T-helper 17 cell (primary cell): ENCODE measurements at regions not wholly inside any gene's neighbourhood (a gene's known extent, or its start where the extent isn't known, plus 50 kb on each side); places are given as distances from the start of the nearest gene placed in this dataset.
"Not testable (repeated sequence)": the region's sequence is repeated elsewhere in the genome, so short reads cannot be mapped to it uniquely, and the experiment has no call there.

ENCODE experiments used
- ATAC-seq: fragments of 150-1000 bp; cut with Tn5 transposase; 2 replicates; pipeline ENCODE4 v1.10.0; 2021; ENCODE audit warnings: mild to moderate bottlenecking, moderate library complexity
- DNase-seq, 3 donors: peaks; one replicate each; pipeline versions ENCODE4 v3.0.0 to v3.0.0-alpha.2; 2020 to 2021
- H3K9me3 ChIP-seq: one replicate; pipeline ENCODE4 v1.7.0; 2013; ENCODE audit warnings: low read length, mild to moderate bottlenecking; ENCODE audit not compliant: control insufficient read depth, poor library complexity, severe bottlenecking
- H3K27ac Mint-ChIP-seq: one replicate; pipeline ENCODE4 v1.8.0; 2022; ENCODE audit warnings: mild to moderate bottlenecking, moderate library complexity, mixed read lengths
- H3K27me3 Mint-ChIP-seq: one replicate; pipeline ENCODE4 v1.8.0; 2022; ENCODE audit warnings: mixed read lengths
- H3K36me3 Mint-ChIP-seq: one replicate; pipeline ENCODE4 v1.8.0; 2022; ENCODE audit warnings: low read depth, mixed read lengths
- H3K4me1 Mint-ChIP-seq: one replicate; pipeline ENCODE4 v1.8.0; 2022; ENCODE audit warnings: mild to moderate bottlenecking, mixed read lengths
- H3K4me3 Mint-ChIP-seq: one replicate; pipeline ENCODE4 v1.8.0; 2022; ENCODE audit warnings: mild to moderate bottlenecking, moderate library complexity, mixed read lengths

DNA sequence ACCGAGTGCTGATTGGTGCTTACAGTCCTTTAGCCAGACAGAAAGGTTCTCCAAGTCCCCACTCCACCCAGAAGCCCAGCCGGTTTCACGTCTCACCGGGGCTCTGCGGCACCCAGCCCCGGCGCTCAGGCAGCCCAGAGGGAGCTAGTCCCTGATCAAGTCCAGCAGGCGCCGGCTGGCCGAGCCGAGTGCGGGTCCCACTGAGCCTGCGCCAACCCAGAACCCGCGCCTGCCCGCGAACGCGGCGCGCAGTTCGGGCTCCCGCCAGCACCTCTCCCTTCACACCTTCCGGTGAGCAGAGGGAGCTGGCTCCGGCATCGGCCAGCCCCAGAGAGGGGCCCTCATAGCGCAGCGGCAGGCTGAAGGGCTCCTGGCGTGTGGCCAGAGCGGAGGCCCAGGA lies 481.6 kb upstream of the CHD1 start:
- not testable (repeated sequence) for H3K4me1 Mint-ChIP-seq, H3K36me3 Mint-ChIP-seq, DNase-seq, H3K27ac Mint-ChIP-seq, ATAC-seq, H3K27me3 Mint-ChIP-seq, H3K4me3 Mint-ChIP-seq, H3K9me3 ChIP-seq

DNA sequence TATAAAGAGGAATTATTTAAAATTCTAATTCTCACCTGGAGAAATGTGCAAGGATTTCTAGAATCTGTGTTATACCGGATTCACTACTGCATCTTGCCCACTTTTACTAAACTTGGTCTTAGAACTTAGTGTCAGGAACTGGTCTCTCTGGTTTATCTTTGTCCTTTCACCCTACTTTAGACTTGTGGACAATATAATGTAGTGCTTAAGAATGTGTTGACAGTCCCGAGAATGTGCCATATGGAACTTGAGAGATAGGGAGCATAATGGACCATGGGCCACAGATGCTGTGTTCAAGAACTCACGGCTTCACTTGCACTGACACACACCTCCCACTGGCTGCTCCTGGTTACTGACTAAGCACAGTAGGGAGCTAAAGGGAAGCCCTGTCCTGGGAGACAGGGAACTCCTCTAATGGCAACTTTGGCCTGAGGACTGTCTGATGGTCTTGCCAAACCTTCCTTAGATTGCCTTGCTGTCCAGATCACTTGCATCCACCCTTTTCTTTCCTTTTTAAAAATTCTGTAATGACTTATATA lies 476.0 kb upstream of the CHD1 start:
- not testable (repeated sequence) for H3K36me3 Mint-ChIP-seq, H3K9me3 ChIP-seq, H3K4me3 Mint-ChIP-seq, DNase-seq, H3K4me1 Mint-ChIP-seq, H3K27ac Mint-ChIP-seq, H3K27me3 Mint-ChIP-seq, ATAC-seq

DNA sequence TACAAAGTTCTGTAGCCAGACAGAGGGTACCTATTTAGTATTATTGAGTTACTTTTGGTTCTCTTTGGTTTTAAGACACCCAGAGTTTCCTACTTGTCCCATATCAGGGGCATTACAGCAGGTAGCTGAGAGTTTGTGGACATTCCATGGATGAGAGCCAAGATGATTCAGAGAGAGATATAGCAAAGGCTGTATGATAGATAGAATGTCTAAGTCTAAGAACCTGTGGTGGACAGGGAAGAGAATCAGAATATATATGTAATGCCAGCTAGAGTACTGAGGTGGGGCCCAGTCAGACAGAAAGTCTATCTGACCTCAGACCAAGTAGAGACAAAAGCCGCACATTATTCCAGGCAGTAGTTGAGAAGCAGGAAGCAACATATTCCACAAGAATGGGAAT lies 471.8 kb upstream of the CHD1 start:
- not testable (repeated sequence) for H3K9me3 ChIP-seq, ATAC-seq, H3K4me1 Mint-ChIP-seq, H3K27me3 Mint-ChIP-seq, DNase-seq, H3K27ac Mint-ChIP-seq, H3K36me3 Mint-ChIP-seq
- H3K4me3 Mint-ChIP-seq = peak overlapping the region; percentile 44

DNA sequence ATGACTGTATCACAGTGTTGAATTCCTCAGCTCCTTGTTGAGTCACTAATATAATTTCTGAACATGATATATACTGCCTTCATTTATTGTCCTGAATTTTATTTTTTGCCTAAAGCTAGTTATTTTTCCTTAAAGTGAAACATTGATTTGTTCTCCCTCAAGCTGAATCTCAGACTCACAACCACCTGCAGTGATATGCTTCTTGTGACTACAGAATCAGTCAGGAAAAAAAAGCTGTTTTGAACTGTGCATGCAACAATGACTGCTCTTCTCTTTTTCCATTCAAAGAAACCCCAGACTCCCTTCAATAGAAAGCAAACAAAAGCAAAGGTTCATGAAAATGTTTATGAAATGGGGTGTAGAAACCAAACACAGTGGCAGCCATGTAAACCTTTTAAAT lies 470.2 kb upstream of the CHD1 start:
- Mint-ChIP-seq H3K36me3 (no peaks in the 10 kb centered on the region), H3K4me3 (no peak overlapping the region), H3K27ac (no peak overlapping the region), H3K27me3 (no peaks in the 10 kb centered on the region), H3K4me1 (no peaks in the 10 kb centered on the region)
- H3K9me3 ChIP-seq = no peaks in the 10 kb centered on the region
- ATAC-seq (no peak), DNase-seq (no peak)

DNA sequence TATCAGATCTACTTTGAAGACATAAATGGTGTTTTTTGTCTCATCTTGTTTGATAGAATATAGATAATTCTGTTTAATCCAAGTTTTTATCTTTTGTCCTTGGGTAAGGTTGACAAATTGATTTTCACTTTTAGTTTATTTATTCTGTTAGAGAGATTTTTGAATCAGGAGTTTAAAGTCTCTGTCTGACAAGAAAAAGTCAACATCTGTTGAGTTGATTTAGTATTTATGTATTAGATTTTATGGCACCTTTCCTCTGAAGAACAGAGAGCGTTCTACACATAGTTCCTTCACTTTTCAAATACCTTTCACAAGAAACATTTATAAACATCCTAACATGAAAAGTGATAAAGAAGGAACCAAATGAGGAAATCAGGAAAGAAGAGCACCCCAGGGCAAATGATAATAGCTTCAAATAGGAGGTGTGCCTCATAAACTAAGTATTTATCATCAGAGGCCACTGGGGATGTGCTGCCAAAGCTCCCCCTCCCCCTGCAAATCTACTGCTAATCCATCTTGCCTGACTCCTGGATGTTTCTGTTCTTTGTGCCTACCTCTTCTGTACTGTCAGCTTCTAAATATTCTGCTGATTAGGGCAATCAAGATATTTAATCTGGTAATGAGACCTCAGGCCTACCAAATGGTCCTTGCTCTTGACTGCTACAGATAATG lies 457.7 kb upstream of the CHD1 start:
- no peak for DNase-seq
- Mint-ChIP-seq H3K27ac (no peak overlapping the region), H3K36me3 (no peaks in the 10 kb centered on the region), H3K4me3 (no peak overlapping the region), H3K4me1 (no peaks in the 10 kb centered on the region), H3K27me3 (no peaks in the 10 kb centered on the region)
- no peak for ATAC-seq
- no peaks in the 10 kb centered on the region for H3K9me3 ChIP-seq

DNA sequence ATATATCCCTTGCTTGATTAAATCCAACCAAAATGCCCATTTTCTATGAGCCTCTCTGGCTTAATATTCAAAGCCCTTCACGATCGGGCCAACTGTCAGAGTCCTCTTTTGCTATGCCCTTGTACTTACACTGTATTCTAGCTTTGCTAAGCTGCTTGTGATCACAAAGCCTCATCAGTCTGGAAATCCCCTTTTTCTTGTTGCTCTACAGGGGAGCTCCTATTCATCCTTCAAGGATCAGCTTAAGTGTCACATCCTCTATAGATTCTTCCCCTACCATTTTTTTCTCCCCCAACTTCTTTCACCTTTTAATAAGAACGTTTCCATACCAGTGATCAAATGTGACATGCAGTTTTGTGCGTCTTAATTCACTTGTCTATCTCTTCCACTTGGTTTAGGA lies 450.4 kb upstream of the CHD1 start:
- DNase-seq (no peak), ATAC-seq (no peak)
- H3K4me1 Mint-ChIP-seq = no peaks in the 10 kb centered on the region
- H3K36me3 Mint-ChIP-seq = no peaks in the 10 kb centered on the region
- H3K27me3 Mint-ChIP-seq = no peaks in the 10 kb centered on the region
- H3K9me3 ChIP-seq = no peaks in the 10 kb centered on the region
- no peak overlapping the region for H3K4me3 Mint-ChIP-seq
- no peak overlapping the region for H3K27ac Mint-ChIP-seq

DNA sequence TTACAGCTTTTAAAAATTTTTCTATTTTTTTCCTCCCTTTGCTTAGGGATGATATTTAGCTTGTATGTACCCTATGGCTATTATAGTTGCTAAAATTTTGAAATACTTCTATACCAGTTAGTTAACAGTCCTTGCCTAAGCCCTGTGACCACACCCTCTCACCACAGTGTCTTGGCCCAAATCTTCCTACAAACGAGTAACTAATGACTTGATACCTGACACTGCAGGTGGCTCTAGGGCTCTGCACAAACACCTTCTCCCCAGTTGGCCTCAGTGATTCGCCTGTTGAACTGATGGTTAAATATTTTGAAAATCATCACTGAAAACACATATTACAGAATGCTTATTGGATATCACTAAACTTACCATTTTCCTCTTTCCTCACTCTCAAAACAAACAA lies 449.6 kb upstream of the CHD1 start:
- no peaks in the 10 kb centered on the region for H3K9me3 ChIP-seq
- H3K4me1 Mint-ChIP-seq = no peaks in the 10 kb centered on the region
- no peak overlapping the region for H3K27ac Mint-ChIP-seq
- H3K36me3 Mint-ChIP-seq = no peaks in the 10 kb centered on the region
- DNase-seq = no peak
- no peaks in the 10 kb centered on the region for H3K27me3 Mint-ChIP-seq
- no peak for ATAC-seq
- H3K4me3 Mint-ChIP-seq = no peak overlapping the region

DNA sequence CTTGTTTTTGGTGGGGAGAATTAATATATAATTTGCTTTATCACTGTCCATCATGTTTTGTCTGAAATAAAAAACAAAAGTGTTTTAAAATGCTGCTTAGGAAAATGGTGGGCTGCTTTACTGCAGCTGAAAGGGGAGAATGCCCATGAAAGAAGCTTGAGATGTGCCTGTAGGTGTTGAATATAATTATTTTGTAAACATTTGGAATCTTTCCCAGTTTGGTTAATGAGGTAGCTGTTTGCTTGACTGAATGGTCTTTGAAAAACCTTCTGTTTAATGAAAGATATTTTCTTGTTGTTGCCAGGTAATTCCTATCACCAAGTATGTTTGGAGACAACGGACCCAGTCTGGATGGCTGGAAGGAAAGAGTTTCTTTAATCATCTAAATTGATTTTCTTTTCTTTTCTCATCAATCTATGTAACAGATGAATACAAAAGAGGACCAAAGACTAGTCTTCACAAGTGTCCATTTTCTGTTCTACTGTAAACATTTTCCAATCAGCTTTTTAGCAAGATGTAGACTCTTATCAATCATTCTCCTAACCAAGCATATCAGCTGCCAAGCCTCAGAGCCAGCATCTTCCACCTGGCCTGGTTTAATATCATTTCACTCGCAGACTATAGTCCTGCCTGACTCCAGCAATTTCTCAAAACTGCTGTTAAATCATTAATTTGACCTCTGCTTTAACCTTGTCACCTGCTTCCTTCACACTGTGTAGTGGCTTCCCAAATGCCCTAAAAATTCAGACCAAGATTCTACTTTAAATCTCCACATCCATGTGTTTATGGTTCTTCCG lies 441.2 kb upstream of the CHD1 start:
- H3K9me3 ChIP-seq = no peaks in the 10 kb centered on the region
- Mint-ChIP-seq H3K4me3 (no peak overlapping the region), H3K4me1 (no peaks in the 10 kb centered on the region), H3K27ac (no peak overlapping the region), H3K27me3 (no peaks in the 10 kb centered on the region), H3K36me3 (no peaks in the 10 kb centered on the region)
- no peak for ATAC-seq
- DNase-seq = no peak

DNA sequence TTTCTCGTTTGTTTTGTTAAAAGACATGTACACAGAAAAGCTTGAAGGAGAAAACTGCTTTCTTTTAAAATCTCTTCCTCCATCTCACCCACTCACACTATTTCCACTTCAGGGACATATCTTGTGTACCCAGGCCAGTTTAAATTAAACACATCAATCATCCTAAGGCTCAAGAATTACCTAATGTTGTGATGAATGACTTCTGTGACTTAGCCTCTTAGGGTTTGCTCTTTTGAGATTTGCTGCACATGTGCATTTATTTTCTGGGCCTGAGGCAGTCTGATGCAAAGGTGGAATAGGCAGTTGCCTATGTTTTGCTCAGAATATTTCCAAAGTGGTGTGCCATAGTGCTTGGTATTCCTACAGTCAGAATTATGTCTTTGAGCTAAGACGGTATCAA lies 439.9 kb upstream of the CHD1 start:
- no peaks in the 10 kb centered on the region for H3K36me3 Mint-ChIP-seq

DNA sequence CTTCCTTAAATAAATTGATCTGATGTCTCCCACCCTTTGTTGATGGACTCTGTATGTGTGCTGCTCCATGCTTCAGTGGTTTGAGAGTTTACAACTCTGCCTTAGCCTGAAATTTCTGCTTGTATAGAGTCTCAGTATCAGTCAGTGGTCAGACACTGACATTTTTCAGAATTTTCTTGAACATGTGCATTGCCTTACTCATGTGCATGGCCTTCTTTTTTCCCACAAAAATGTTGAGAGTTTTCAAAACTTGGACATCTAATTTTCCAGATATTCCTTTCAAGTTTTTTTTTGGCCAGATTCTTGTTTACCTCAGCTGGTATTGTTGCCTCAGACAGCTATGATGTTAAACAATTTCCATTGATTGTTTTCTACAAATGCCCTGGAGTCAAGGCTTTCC lies 427.1 kb upstream of the CHD1 start:
- H3K27me3 Mint-ChIP-seq = no peaks in the 10 kb centered on the region

More for the DNA sequence above, 439.9 kb upstream of the CHD1 start:
- Mint-ChIP-seq H3K27ac (no peak overlapping the region), H3K4me3 (no peak overlapping the region), H3K4me1 (no peaks in the 10 kb centered on the region), H3K27me3 (no peaks in the 10 kb centered on the region)
- no peaks in the 10 kb centered on the region for H3K9me3 ChIP-seq
- DNase-seq (no peak), ATAC-seq (no peak)

DNA sequence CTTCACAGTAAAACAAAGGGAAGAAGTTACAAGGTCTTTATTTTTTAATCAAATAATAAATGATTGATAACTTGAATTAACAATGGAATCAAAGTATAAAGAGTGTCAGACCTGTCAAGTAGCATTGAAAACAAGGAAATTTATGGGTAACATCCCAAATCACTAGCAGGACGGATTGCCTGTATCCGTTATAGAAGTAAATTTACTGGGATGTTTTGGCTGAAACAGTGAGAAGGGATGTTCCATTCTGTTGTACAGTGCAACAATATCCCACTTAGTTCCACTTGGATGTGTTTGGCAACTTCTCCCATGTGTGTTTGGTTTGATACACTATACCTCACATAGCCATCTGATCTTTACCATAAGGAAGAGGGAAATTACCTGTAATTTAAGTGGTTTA lies 421.0 kb upstream of the CHD1 start:
- DNase-seq = no peak
- H3K4me3 Mint-ChIP-seq = no peak overlapping the region
- no peaks in the 10 kb centered on the region for H3K27me3 Mint-ChIP-seq
- H3K36me3 Mint-ChIP-seq = no peaks in the 10 kb centered on the region
- no peak overlapping the region for H3K27ac Mint-ChIP-seq
- peaks cover 2% of the 10 kb centered on the region for H3K9me3 ChIP-seq
- no peaks in the 10 kb centered on the region for H3K4me1 Mint-ChIP-seq
- no peak for ATAC-seq

More for the DNA sequence above, 427.1 kb upstream of the CHD1 start:
- no peaks in the 10 kb centered on the region for H3K4me1 Mint-ChIP-seq
- no peaks in the 10 kb centered on the region for H3K9me3 ChIP-seq
- H3K27ac Mint-ChIP-seq = no peak overlapping the region
- ATAC-seq (no peak), DNase-seq (no peak)
- H3K36me3 Mint-ChIP-seq = no peaks in the 10 kb centered on the region
- no peak overlapping the region for H3K4me3 Mint-ChIP-seq

DNA sequence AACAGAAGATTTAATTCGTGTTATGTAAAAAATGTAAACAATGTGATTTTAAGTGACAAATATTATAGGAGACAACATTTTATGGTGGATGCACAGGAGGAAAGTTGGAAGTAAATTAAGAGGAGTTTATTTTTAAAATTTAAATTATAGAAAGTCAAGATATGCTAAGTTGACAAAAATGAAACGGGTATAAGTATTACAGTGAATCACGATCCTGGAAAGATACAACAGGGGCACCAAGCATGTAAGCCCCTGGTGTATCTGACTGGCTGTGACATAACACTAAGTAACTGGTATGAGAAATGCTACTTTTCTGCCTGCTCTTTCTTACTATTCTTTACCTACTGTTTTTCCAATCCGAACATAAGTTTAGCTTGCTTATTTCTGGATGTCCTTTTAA lies 419.8 kb upstream of the CHD1 start:
- ATAC-seq (no peak), DNase-seq (no peak)
- H3K9me3 ChIP-seq = peaks cover 2% of the 10 kb centered on the region
- Mint-ChIP-seq H3K36me3 (no peaks in the 10 kb centered on the region), H3K4me3 (no peak overlapping the region), H3K27me3 (no peaks in the 10 kb centered on the region), H3K27ac (no peak overlapping the region), H3K4me1 (no peaks in the 10 kb centered on the region)

DNA sequence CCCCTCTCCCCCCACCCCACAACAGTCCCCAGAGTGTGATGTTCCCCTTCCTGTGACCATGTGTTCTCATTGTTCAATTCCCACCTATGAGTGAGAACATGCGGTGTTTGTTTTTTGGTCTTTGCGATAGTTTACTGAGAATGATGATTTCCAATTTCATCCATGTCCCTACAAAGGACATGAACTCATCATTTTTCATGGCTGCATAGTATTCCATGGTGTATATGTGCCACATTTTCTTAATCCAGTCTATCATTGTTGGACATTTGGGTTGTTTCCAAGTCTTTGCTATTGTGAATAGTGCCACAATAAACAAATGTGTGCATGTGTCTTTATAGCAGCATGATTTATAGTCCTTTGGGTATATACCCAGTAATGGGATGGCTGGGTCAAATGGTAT lies 411.0 kb upstream of the CHD1 start:
- H3K9me3 ChIP-seq, DNase-seq, H3K4me3 Mint-ChIP-seq, ATAC-seq, H3K4me1 Mint-ChIP-seq, H3K27me3 Mint-ChIP-seq, H3K36me3 Mint-ChIP-seq, H3K27ac Mint-ChIP-seq: not testable (repeated sequence)

DNA sequence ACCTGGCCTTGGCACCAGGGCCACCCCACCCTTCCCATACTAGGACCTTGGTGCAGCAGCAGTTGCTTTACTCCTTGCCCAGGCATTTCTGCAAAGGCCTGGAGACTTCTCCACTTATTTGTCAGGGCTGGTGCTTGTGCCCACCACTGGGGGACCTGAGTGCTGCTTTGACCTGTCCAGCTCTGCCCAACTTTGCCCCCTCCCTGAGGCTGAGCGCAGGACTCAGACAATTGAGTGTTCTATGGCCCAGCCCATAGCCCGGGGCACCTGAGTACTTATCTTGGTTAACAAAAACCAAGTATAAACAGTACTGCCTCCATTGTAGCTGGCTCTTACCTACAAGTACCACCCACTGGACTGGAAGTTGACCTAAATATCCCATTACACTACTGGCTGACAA lies 406.1 kb upstream of the CHD1 start:
- H3K4me3 Mint-ChIP-seq = no peak overlapping the region
- no peaks in the 10 kb centered on the region for H3K4me1 Mint-ChIP-seq
- H3K27me3 Mint-ChIP-seq = no peaks in the 10 kb centered on the region
- ATAC-seq = no peak
- DNase-seq = no peak
- no peaks in the 10 kb centered on the region for H3K9me3 ChIP-seq
- H3K27ac Mint-ChIP-seq = no peak overlapping the region
- H3K36me3 Mint-ChIP-seq = no peaks in the 10 kb centered on the region
